ENCODE measurements at regions not wholly inside any gene's neighbourhood (a gene's known extent, or its start where the extent isn't known, plus 50 kb on each side); places are given as distances from the start of the nearest gene placed in this dataset.
A peak's percentile ranks its signal among the peaks of the same experiment; 100 is the strongest.

GRCh38 chr5:38207343-38207742 is 51.0 kb upstream of the EGFLAM start:
- no peak overlapping the region for H3K4me3 ChIP-seq (ENCODE audit: low read length)
- DNase-seq (ENCODE audit: low read depth), result peak; percentile 4
- TF ChIP-seq CTCF (conservative IDR thresholded peaks at IDR 0.05; ENCODE audit: low read length), result 0 out of 2 replicates have a peak, but pooled peaks have one; percentile 12

GRCh38 chr5:38202741-38203140 is 55.6 kb upstream of the EGFLAM start:
- DNase-seq (ENCODE audit: low read depth), result no peak
- H3K4me3 ChIP-seq (ENCODE audit: low read length), result no peak overlapping the region
- TF ChIP-seq CTCF (conservative IDR thresholded peaks at IDR 0.05; ENCODE audit: low read length), result no peak

- TF ChIP-seq CTCF (conservative IDR thresholded peaks at IDR 0.05; ENCODE audit: low read length), result no peak
- no peak for DNase-seq (ENCODE audit: low read depth)
- H3K4me3 ChIP-seq (ENCODE audit: low read length), result no peak overlapping the region
Observed at GRCh38 chr5:38200872-38201557, 57.3 kb upstream of the EGFLAM start.

- no peak overlapping the region for H3K4me3 ChIP-seq (ENCODE audit: low read length)
- no peak for DNase-seq (ENCODE audit: low read depth)
- TF ChIP-seq CTCF (conservative IDR thresholded peaks at IDR 0.05; ENCODE audit: low read length), result no peak
Observed at GRCh38 chr5:38197118-38197517, 61.2 kb upstream of the EGFLAM start.

- TF ChIP-seq CTCF (conservative IDR thresholded peaks at IDR 0.05; ENCODE audit: low read length), result peak; percentile 95
- peak; percentile 77 for DNase-seq (ENCODE audit: low read depth)
- no peak overlapping the region for H3K4me3 ChIP-seq (ENCODE audit: low read length)
Observed at GRCh38 chr5:38193015-38193581, 65.3 kb upstream of the EGFLAM start.

- DNase-seq (ENCODE audit: low read depth), result no peak
- no peak overlapping the region for H3K4me3 ChIP-seq (ENCODE audit: low read length)
- TF ChIP-seq CTCF (conservative IDR thresholded peaks at IDR 0.05; ENCODE audit: low read length), result no peak
Observed at GRCh38 chr5:38191693-38192092, 66.7 kb upstream of the EGFLAM start.

GRCh38 chr5:38190111-38190510 is 68.2 kb upstream of the EGFLAM start:
- no peak overlapping the region for H3K4me3 ChIP-seq (ENCODE audit: low read length)
- no peak for DNase-seq (ENCODE audit: low read depth)
- TF ChIP-seq CTCF (conservative IDR thresholded peaks at IDR 0.05; ENCODE audit: low read length), result no peak
